ENCODE measurements at regions not wholly inside any gene's neighbourhood (a gene's known extent, or its start where the extent isn't known, plus 50 kb on each side); places are given as distances from the start of the nearest gene placed in this dataset.

GRCh38 chr16:26729951-26730541, 336.7 kb upstream of the C16orf82 start:
- Histone ChIP-seq H3K79me2 (ENCODE audit: control insufficient read depth, insufficient read depth, low read length) (no peaks in the 10 kb centered on the region), H4K20me1 (ENCODE audit: control insufficient read depth, extremely low read depth, insufficient read depth, low read length) (no peaks in the 10 kb centered on the region), H2AFZ (ENCODE audit: low read length) (no peak overlapping the region), H3K9ac (ENCODE audit: insufficient read depth, low read length) (no peak overlapping the region), H3K27me3 (ENCODE audit: control insufficient read depth, insufficient read depth, low read length) (no peaks in the 10 kb centered on the region), H3K4me1 (ENCODE audit: control insufficient read depth, extremely low read depth, insufficient read depth, low read length) (no peaks in the 10 kb centered on the region), H3K36me3 (ENCODE audit: control insufficient read depth, insufficient read depth, low read length) (no peaks in the 10 kb centered on the region), H3K9me3 (ENCODE audit: control insufficient read depth, insufficient read depth, low read depth, low read length) (no peaks in the 10 kb centered on the region), H3K27ac (ENCODE audit: insufficient read depth, low read length) (no peak overlapping the region), H3K4me3 (replicated peaks in 1 of 4; ENCODE audit: control extremely low read depth in 1 of 4, insufficient read depth in 1 of 4, low read depth in 3 of 4, low read length in 4 of 4) (no peak overlapping the region), H3K4me2 (ENCODE audit: extremely low read depth, insufficient read depth, low read length) (no peak overlapping the region)
- TF ChIP-seq EZH2 (IDR thresholded peaks at IDR 0.05; ENCODE audit: low read length, missing control alignments), result no peak
- TF ChIP-seq, protein P1, sequence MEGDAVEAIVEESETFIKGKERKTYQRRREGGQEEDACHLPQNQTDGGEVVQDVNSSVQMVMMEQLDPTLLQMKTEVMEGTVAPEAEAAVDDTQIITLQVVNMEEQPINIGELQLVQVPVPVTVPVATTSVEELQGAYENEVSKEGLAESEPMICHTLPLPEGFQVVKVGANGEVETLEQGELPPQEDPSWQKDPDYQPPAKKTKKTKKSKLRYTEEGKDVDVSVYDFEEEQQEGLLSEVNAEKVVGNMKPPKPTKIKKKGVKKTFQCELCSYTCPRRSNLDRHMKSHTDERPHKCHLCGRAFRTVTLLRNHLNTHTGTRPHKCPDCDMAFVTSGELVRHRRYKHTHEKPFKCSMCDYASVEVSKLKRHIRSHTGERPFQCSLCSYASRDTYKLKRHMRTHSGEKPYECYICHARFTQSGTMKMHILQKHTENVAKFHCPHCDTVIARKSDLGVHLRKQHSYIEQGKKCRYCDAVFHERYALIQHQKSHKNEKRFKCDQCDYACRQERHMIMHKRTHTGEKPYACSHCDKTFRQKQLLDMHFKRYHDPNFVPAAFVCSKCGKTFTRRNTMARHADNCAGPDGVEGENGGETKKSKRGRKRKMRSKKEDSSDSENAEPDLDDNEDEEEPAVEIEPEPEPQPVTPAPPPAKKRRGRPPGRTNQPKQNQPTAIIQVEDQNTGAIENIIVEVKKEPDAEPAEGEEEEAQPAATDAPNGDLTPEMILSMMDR (conservative IDR thresholded peaks at IDR 0.05 in 1 of 2, IDR thresholded peaks at IDR 0.05 in 1 of 2; ENCODE audit: low read depth in 1 of 2, low read length in 2 of 2), result no peak
- DNase-seq (ENCODE audit: low read depth in 2 of 2), result no peak

- no peak overlapping the region for H3K4me2 ChIP-seq (ENCODE audit: extremely low read depth, insufficient read depth, low read length)
- no peaks in the 10 kb centered on the region for H3K27me3 ChIP-seq (ENCODE audit: control insufficient read depth, insufficient read depth, low read length)
- H3K9ac ChIP-seq (ENCODE audit: insufficient read depth, low read length), result no peak overlapping the region
- H3K4me1 ChIP-seq (ENCODE audit: control insufficient read depth, extremely low read depth, insufficient read depth, low read length), result no peaks in the 10 kb centered on the region
- TF ChIP-seq, protein P1 (conservative IDR thresholded peaks at IDR 0.05 in 1 of 2, IDR thresholded peaks at IDR 0.05 in 1 of 2; ENCODE audit: low read depth in 1 of 2, low read length in 2 of 2), result no peak
- no peak for TF ChIP-seq EZH2 (IDR thresholded peaks at IDR 0.05; ENCODE audit: low read length, missing control alignments)
- no peaks in the 10 kb centered on the region for H3K36me3 ChIP-seq (ENCODE audit: control insufficient read depth, insufficient read depth, low read length)
- H3K79me2 ChIP-seq (ENCODE audit: control insufficient read depth, insufficient read depth, low read length), result no peaks in the 10 kb centered on the region
- no peaks in the 10 kb centered on the region for H3K9me3 ChIP-seq (ENCODE audit: control insufficient read depth, insufficient read depth, low read depth, low read length)
- H4K20me1 ChIP-seq (ENCODE audit: control insufficient read depth, extremely low read depth, insufficient read depth, low read length), result no peaks in the 10 kb centered on the region
- DNase-seq (ENCODE audit: low read depth in 2 of 2), result no peak
- H3K4me3 ChIP-seq (replicated peaks in 1 of 4; ENCODE audit: control extremely low read depth in 1 of 4, insufficient read depth in 1 of 4, low read depth in 3 of 4, low read length in 4 of 4), result no peak overlapping the region
- no peak overlapping the region for H3K27ac ChIP-seq (ENCODE audit: insufficient read depth, low read length)
- H2AFZ ChIP-seq (ENCODE audit: low read length), result no peak overlapping the region
These were observed 335.0 kb upstream of the C16orf82 start for GRCh38 chr16:26731729-26732128.

- no peaks in the 10 kb centered on the region for H3K79me2 ChIP-seq (ENCODE audit: control insufficient read depth, insufficient read depth, low read length)
- H3K9ac ChIP-seq (ENCODE audit: insufficient read depth, low read length), result no peak overlapping the region
- H4K20me1 ChIP-seq (ENCODE audit: control insufficient read depth, extremely low read depth, insufficient read depth, low read length), result no peaks in the 10 kb centered on the region
- H3K36me3 ChIP-seq (ENCODE audit: control insufficient read depth, insufficient read depth, low read length), result no peaks in the 10 kb centered on the region
- no peak overlapping the region for H3K27ac ChIP-seq (ENCODE audit: insufficient read depth, low read length)
- no peak overlapping the region for H3K4me2 ChIP-seq (ENCODE audit: extremely low read depth, insufficient read depth, low read length)
- no peak overlapping the region for H3K4me3 ChIP-seq (replicated peaks in 1 of 4; ENCODE audit: control extremely low read depth in 1 of 4, insufficient read depth in 1 of 4, low read depth in 3 of 4, low read length in 4 of 4)
- H2AFZ ChIP-seq (ENCODE audit: low read length), result no peak overlapping the region
- no peaks in the 10 kb centered on the region for H3K27me3 ChIP-seq (ENCODE audit: control insufficient read depth, insufficient read depth, low read length)
- TF ChIP-seq, protein P1 (conservative IDR thresholded peaks at IDR 0.05 in 1 of 2, IDR thresholded peaks at IDR 0.05 in 1 of 2; ENCODE audit: low read depth in 1 of 2, low read length in 2 of 2), result no peak
- TF ChIP-seq EZH2 (IDR thresholded peaks at IDR 0.05; ENCODE audit: low read length, missing control alignments), result no peak
- H3K4me1 ChIP-seq (ENCODE audit: control insufficient read depth, extremely low read depth, insufficient read depth, low read length), result no peaks in the 10 kb centered on the region
- DNase-seq (ENCODE audit: low read depth in 2 of 2), result no peak
- no peaks in the 10 kb centered on the region for H3K9me3 ChIP-seq (ENCODE audit: control insufficient read depth, insufficient read depth, low read depth, low read length)
These were observed 333.0 kb upstream of the C16orf82 start for GRCh38 chr16:26733710-26734109.

Measured in fibroblast of lung (primary cell).